PFSK-1 (cell line): ENCODE measurements at regions not wholly inside any gene's neighbourhood (a gene's known extent, or its start where the extent isn't known, plus 50 kb on each side); places are given as distances from the start of the nearest gene placed in this dataset.

Experiments used
- POLR2AphosphoS5 ChIP-seq: IDR thresholded peaks from 2 replicates; pipeline ENCODE4 v1.6.1; 2012; ENCODE audit warnings: low read depth, mild to moderate bottlenecking, control low read depth, low read length, moderate library complexity
- SIN3A ChIP-seq: IDR thresholded peaks from 2 replicates; pipeline ENCODE4 v1.6.1; 2012; ENCODE audit warnings: mild to moderate bottlenecking, low read length, moderate library complexity, borderline replicate concordance; ENCODE audit not compliant: insufficient read depth

DNA sequence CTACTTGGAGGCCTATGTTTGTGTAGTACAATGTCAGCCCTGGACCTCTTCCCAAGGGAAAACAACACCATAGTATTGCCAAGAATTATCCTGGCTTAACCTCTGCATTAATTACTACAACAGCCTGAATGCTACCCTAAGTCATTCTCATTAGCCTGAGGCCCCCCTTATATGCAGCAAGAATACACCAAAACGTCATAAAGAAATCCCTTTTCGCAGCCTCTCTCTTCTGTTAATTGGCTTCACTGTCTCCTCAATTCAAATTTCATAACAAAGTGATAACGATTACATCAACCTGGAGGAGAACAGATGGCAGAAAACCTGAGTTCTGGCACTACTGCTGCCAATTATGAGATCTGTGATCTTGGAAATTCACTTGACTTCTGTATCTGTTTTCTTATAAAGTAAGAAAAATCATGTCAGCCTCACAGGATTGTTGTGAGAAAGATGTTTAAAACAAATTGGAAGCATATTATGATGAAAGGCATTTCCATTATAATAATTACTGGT lies 1663.1 kb downstream of the STIM2 start:
- TF ChIP-seq POLR2AphosphoS5 (no peak), SIN3A (no peak)
